ENCODE measurements at regions not wholly inside any gene's neighbourhood (a gene's known extent, or its start where the extent isn't known, plus 50 kb on each side); places are given as distances from the start of the nearest gene placed in this dataset.

DNA sequence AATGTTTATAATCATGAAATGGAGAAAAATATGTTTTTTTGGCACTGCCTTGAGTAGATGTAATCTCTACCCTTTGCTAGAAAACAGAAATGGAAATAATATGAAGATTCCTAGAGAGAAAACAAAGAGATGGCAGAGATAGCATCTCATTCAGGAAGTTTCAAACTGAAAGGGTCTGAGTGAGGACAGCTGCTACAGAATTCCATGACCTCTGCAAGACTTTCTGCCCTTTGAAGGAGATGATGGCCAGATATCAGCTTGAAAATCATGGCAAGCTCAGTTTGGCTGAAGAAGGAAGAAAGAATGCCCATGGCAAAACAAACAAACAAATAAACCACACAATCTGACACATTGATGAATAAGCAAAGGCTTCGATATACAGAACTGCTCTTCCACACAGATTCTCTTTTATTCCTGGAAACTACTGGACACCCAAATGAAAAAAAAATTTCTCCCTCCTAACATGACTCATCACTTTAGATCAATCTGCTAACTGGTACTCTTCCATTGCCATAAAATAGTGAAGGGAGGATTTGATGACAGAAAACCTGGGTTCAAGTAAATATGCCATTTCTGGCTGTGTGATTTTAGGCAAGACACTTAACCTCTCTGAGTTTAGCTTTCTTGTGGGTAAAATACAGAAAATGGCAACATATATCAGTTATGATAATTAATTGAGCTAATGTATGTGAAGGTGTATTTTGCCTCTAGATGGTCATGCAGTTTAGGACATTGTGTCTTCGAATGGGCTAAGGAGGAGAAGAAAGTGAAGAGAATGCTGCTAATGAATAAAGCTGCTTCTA lies 105.9 kb upstream of the SPACA1 start:
- DNase-seq (ENCODE audit: low read depth) = no peak
- H3K4me3 ChIP-seq (replicated peaks; ENCODE audit: low read depth, low read length) = no peak overlapping the region

DNA sequence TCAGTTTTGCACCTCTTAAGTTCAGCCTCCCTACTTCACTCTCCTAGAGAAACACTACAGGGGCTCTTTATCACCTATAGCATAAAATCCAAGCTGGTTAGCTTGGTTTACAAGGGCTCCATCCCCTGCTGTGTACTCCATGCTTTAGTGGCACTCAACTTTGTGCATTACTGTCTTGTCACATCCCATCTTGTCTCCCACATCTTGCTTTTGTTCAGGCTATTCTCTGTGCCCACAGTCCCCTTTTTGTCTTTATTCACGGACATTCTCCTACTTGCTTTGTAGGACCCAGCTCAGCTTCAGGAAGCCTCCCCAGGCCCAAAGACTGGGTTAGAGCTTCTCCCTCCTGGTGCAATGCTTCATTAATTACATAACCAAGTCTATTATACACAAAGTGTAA lies 107.9 kb upstream of the SPACA1 start:
- no peak overlapping the region for H3K4me3 ChIP-seq (replicated peaks; ENCODE audit: low read depth, low read length)
- DNase-seq (ENCODE audit: low read depth) = no peak
- TF ChIP-seq, protein P1, sequence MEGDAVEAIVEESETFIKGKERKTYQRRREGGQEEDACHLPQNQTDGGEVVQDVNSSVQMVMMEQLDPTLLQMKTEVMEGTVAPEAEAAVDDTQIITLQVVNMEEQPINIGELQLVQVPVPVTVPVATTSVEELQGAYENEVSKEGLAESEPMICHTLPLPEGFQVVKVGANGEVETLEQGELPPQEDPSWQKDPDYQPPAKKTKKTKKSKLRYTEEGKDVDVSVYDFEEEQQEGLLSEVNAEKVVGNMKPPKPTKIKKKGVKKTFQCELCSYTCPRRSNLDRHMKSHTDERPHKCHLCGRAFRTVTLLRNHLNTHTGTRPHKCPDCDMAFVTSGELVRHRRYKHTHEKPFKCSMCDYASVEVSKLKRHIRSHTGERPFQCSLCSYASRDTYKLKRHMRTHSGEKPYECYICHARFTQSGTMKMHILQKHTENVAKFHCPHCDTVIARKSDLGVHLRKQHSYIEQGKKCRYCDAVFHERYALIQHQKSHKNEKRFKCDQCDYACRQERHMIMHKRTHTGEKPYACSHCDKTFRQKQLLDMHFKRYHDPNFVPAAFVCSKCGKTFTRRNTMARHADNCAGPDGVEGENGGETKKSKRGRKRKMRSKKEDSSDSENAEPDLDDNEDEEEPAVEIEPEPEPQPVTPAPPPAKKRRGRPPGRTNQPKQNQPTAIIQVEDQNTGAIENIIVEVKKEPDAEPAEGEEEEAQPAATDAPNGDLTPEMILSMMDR (IDR thresholded peaks at IDR 0.05; ENCODE audit: low read length, missing control alignments) = no peak

More for the DNA sequence above, 105.9 kb upstream of the SPACA1 start:
- TF ChIP-seq, protein P1 (IDR thresholded peaks at IDR 0.05; ENCODE audit: low read length, missing control alignments) = no peak

DNA sequence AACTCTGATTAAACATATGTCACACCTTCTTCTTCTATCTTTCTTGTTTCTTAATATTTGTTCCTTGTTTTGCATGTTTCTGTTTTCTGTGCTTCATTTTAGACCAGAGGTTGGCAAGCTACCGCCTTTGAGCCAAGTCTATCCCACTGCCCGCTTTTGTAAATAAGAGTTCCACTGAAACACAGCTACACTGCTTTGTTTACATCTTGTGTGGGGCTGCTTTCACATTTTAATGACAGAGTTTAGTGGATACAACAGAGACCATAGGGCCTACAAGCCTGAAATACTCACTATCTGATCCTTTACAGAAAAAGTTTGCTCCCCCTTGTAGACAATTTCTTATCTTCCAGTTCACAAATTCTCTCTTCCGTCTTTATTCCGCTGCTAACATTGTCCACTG lies 109.4 kb upstream of the SPACA1 start:
- H3K4me3 ChIP-seq (replicated peaks; ENCODE audit: low read depth, low read length) = no peak overlapping the region
- TF ChIP-seq, protein P1 (IDR thresholded peaks at IDR 0.05; ENCODE audit: low read length, missing control alignments) = no peak
- DNase-seq (ENCODE audit: low read depth) = no peak

DNA sequence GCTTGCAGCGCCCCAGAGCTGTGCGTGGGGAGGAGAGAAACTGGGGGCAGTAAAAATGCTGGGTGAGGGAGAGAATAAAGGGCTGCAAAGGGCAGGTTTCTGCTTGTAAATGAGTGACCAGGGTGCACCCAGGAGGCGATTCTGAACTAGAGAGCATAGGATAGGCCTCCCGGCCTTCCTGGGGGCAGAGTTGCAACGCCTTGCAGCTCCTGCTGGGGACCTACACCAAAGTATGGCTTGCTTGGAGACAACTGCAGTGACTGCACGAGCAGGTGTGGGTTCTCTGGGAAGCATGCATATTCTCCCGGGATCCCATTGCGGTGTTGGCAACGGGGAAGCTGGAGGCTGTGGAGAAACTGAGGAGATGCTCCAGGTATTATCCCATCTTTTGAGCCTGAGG lies 111.6 kb upstream of the SPACA1 start:
- H3K4me3 ChIP-seq (replicated peaks; ENCODE audit: low read depth, low read length) = no peak overlapping the region
- no peak for DNase-seq (ENCODE audit: low read depth)
- TF ChIP-seq, protein P1 (IDR thresholded peaks at IDR 0.05; ENCODE audit: low read length, missing control alignments) = no peak

DNA sequence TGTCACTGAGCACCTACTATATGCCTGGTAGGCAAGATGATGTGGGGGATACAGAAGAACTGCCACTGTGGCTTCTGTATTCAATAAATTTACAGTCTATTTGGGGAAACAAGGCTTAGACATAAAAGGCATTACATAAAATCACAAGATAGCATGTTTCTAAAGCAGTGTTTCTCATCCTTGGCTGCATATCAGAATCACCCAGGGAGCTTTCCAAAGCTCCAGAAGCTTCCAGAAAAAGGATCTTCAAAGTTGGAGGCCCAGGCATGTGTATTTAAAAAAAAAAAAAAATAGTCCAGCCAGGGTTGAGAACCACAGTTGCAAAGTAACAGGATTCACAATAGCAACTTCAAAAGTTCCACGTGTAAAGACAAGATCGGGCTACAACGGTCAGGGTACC lies 112.4 kb upstream of the SPACA1 start:
- TF ChIP-seq, protein P1 (IDR thresholded peaks at IDR 0.05; ENCODE audit: low read length, missing control alignments) = no peak
- H3K4me3 ChIP-seq (replicated peaks; ENCODE audit: low read depth, low read length) = no peak overlapping the region
- no peak for DNase-seq (ENCODE audit: low read depth)

DNA sequence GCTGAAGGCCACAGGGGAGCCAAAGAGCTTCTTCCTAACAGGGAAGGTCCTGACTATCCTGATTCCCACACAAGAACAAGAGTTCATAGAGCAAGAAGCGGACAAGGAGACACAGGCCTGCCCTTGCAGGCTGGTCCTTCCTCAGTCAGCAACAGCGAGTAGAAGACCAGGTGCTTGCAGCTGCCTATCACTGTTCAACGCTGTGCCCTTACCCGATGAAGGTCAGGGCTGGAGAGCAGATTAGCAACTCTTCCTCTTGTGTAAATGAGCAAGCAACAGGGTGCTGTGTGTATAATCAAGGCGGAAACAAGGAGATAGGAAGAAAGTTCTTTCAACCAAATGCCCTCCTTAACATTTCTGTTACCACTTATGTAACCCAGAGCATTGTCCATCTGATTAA lies 115.3 kb upstream of the SPACA1 start:
- DNase-seq (ENCODE audit: low read depth) = no peak
- TF ChIP-seq, protein P1 (IDR thresholded peaks at IDR 0.05; ENCODE audit: low read length, missing control alignments) = no peak
- no peak overlapping the region for H3K4me3 ChIP-seq (replicated peaks; ENCODE audit: low read depth, low read length)

DNA sequence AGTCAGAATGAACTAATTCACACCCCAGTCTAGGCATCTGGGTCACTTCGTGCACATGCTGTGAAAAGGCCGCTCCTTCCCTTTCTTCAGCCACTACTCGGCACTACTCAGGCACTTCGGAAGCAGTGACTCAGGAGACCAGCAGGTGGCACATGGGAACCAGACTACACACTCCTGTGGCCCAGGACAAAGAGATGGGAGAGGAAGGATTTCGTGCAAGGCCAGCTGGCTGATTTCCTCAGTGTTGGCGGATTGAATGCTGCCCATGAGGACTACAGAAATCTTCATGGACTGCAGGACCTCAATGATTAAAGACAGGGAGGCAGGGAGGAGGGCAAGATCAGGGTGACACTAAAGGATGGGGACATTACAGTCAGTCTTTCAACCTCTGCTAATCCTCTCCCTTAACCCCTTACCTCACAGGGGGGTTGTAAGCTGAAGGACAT lies 117.8 kb upstream of the SPACA1 start:
- no peak overlapping the region for H3K4me3 ChIP-seq (replicated peaks; ENCODE audit: low read depth, low read length)
- TF ChIP-seq, protein P1 (IDR thresholded peaks at IDR 0.05; ENCODE audit: low read length, missing control alignments) = no peak
- peak; percentile 89 for DNase-seq (ENCODE audit: low read depth)

Measured in fibroblast of pulmonary artery (primary cell).